GM19452 (cell line): ENCODE measurements at regions not wholly inside any gene's neighbourhood (a gene's known extent, or its start where the extent isn't known, plus 50 kb on each side); places are given as distances from the start of the nearest gene placed in this dataset.
A peak's percentile ranks its signal among the peaks of the same experiment; 100 is the strongest.
"Not testable (repeated sequence)": the region's sequence is repeated elsewhere in the genome, so short reads cannot be mapped to it uniquely, and the experiment has no call there.

Source experiments
- ATAC-seq: cut with Tn5 transposase; IDR thresholded peaks from one replicate; pipeline ENCODE4 v1.9.1; 2021; ENCODE audit not compliant: unreplicated experiment

DNA sequence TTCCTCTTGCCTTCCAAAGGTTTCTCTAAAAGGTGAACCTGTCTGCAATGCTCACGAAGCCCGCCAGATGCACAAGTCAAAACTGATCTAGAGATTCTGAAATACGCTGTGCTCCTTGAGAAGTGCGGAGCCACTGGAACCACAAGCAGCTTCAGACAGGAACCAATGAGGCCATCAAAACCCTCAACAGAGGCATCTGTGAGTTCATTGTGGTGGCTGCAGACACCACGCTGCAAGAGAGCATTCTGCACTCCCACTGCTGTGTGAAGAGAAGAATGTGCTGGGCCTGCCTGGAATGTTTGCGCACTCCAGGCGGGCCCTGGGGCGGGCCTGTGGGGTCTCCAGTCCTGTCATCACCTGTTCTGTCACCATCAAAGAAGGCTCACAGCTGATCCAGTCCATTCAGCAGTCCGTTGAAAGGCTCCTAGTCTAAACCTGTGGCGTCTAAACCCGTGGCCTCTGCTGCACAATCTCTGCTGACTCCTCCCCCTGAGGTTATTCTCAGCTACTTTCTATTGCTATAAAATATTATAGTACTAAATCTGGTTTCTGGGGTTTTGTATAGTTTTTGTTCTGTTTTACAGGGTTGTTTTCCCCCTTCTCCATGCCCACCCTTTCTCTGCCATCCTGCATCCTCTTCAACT lies 187.4 kb downstream of the FAM72C start:
- not testable (repeated sequence) for ATAC-seq

DNA sequence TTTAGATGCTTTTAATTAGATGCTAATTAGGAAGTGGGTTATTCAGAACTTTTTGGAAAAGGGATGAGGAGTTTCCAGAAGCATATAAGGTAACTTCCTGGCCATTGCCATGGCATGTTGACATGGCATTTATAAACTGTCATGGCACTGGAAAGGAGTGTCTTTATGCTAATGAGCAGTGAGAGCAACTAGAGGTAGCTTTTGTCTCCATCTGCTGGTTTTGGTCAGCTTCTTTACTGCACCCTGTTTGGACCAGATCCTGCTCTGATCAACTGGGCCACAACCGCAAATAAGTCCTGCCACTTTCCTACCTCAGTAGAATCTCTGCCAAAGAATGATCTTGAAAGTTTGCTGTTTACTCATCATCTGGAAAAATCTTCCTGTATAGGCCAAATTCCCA lies 193.6 kb downstream of the FAM72C start:
- not testable (repeated sequence) for ATAC-seq

GRCh38 chr1:143764831-143765230 lies 207.0 kb downstream of the FAM72C start:
- ATAC-seq = not testable (repeated sequence)

DNA sequence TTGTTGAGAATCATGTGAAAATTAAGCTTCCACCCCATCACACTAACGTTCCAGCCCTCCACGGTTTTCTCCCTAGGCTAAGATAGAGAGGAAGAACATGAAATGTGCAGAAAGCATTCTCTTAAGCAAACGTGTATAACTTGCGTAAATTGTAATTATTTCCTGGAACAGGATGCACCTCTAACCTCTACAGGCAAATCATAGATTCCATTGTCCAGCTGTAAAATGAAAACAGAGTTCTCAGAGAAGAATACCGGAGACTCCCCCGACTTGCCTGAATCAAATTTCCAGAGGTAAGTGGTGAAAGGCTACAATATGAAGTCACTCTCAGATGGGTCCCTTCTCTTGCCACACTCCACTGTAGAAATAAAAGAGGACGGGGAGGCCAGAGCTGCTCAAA lies 211.4 kb downstream of the FAM72C start:
- not testable (repeated sequence) for ATAC-seq

- ATAC-seq = not testable (repeated sequence)
Measured at GRCh38 chr1:143755961-143756360, 215.8 kb downstream of the FAM72C start.

DNA sequence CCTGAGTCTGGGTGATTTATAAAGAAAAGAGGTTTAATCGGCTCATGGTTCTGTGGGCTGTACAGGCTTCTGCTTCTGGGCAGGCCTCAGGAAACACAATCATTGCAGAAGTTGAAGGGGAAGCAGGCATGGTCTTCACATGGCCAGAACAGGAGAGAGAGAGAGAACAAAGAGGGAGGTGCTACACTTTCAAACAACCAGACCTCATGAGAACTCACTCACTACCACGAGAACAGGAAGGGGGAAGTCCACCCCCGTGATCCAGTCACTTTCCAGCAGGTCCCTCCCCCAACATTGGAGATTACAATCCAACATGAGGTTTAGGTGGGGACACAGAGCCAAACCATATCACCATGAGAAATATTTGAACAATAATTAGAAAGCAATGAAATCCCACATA lies 222.9 kb downstream of the FAM72C start:
- ATAC-seq = no peak

DNA sequence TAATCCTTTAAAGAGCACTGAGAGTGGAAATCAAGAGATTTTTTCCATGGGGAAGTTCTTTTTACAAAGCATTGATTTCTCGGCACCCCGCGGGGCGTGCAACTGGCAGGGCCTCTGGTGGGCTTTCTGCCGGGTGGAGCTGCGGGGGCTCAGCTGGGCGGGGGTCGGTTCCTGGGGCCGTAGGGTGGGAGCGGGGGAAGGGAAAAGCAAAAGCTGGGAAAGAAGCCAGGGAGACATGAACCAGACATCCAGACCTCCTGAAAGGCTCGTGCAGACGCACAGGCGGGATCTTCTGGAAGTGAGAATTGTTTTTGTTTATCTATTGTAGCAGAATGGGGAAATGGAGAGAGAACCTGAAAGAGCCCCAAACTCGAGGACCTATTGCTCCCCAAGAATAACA lies 235.2 kb downstream of the FAM72C start:
- ATAC-seq = no peak

GRCh38 chr1:143735764-143736461 lies 235.9 kb downstream of the FAM72C start:
- no peak for ATAC-seq

- ATAC-seq = not testable (repeated sequence)
Measured at GRCh38 chr1:143734261-143734660, 237.5 kb downstream of the FAM72C start.

GRCh38 chr1:143730890-143731289 lies 240.9 kb downstream of the FAM72C start:
- not testable (repeated sequence) for ATAC-seq

GRCh38 chr1:143729449-143730111 lies 242.2 kb downstream of the FAM72C start:
- ATAC-seq = not testable (repeated sequence)

GRCh38 chr1:143728802-143729448 lies 242.9 kb downstream of the FAM72C start:
- peak; percentile 97 for ATAC-seq

- ATAC-seq = no peak
Measured at GRCh38 chr1:143727263-143727662, 244.5 kb downstream of the FAM72C start.

DNA sequence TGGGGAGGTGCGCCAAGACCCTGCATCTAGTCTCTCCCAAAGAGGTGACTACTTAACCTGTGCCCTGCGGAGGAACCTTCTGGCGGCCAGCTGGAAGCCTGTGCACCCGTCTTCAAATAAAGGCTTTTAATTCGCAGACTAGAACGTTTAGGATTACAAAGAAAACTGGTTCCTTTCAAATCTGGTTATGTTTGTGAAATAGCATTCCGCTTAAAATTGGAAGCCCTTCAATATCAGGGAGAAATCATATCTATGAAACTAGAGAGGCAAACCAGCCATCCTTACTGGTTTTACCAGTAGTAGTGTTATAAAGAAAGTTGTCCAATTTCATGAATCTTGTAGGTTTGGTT lies 250.8 kb downstream of the FAM72C start:
- no peak for ATAC-seq

GRCh38 chr1:143720087-143721023 lies 251.4 kb downstream of the FAM72C start:
- no peak for ATAC-seq

DNA sequence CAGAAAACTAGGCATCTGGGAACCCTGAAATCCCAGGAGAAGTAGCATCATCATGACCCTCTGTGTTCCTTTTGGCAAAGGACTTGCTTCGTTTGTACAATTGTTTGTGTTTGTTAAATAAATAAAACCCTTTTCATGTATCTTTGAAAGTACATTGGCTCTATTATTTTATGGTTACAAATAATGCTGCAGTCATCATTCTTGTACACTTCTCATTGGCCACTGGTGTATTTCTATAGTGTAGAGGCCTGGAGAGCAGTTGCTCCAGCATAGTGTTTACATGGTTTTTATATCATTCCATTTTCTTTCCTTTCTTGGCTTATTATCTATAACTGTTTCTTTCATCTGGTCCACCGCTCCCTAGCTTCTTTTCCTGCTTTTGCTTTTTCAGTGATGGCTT lies 253.3 kb downstream of the FAM72C start:
- no peak for ATAC-seq

- no peak for ATAC-seq
Measured at GRCh38 chr1:143718021-143718420, 253.8 kb downstream of the FAM72C start.

- ATAC-seq = no peak
Measured at GRCh38 chr1:143717434-143717833, 254.4 kb downstream of the FAM72C start.

- ATAC-seq = not testable (repeated sequence)
Measured at GRCh38 chr1:143714913-143715312, 256.9 kb downstream of the FAM72C start.

- ATAC-seq = not testable (repeated sequence)
Measured at GRCh38 chr1:143709606-143710259, 262.1 kb downstream of the FAM72C start.
